HG02642 (cell line): ENCODE measurements at regions not wholly inside any gene's neighbourhood (a gene's known extent, or its start where the extent isn't known, plus 50 kb on each side); places are given as distances from the start of the nearest gene placed in this dataset.
A peak's percentile ranks its signal among the peaks of the same experiment; 100 is the strongest.
"Not testable (repeated sequence)": the region's sequence is repeated elsewhere in the genome, so short reads cannot be mapped to it uniquely, and the experiment has no call there.

Experiments used
- ATAC-seq: cut with Tn5 transposase; IDR thresholded peaks from one replicate; pipeline ENCODE4 v1.9.1; 2021; ENCODE audit warnings: mild to moderate bottlenecking; ENCODE audit not compliant: unreplicated experiment, poor library complexity

DNA sequence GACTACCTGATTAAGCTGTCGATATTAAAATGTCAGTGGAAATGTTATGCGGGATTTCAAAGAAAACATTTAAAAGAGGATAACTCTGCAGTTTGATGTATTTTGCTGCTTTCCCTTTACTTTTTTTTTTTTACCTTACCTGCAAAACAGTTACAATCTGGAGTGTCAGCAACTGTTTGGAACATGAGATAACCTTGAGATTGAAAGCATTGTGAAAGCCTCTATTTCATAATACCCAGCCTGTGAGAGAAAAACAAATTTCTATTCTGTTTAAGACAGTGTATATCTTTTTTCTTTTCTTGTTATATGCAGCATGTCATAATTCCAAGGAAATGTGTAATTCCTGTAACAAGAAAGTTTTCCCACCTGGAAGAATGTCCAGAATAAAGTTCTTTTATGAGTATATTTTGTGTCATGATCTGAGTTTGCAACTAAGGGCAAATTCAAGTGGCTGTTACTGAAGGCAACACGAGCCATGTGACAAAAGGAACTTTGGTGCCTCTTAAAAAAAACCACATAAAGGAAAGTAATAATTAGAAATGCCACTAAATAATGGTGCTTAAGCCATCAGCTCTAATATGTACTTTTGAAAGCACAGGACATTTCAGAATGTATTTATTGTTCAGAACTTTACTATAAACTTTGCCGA is 297.0 kb upstream of the DSEL start:
- ATAC-seq, result no peak

DNA sequence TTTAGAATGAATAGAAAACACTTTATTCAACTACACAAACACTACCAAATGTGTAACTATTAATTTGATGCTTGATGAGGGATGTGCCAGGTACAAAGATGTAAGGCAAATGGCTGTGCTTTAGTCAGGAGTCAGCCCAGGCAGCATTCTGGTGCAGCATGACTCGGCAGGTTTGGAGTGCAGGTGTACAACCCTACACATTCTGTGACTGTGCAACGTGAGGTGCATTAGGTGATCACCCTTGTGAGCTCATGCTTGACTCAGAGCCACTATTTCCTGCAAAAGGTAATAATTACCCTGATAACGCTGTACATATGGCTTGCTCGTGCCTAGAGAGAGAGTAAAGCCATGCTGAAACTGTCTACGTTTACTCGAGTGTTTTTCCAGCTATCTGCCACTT is 288.7 kb upstream of the DSEL start:
- ATAC-seq, result no peak

DNA sequence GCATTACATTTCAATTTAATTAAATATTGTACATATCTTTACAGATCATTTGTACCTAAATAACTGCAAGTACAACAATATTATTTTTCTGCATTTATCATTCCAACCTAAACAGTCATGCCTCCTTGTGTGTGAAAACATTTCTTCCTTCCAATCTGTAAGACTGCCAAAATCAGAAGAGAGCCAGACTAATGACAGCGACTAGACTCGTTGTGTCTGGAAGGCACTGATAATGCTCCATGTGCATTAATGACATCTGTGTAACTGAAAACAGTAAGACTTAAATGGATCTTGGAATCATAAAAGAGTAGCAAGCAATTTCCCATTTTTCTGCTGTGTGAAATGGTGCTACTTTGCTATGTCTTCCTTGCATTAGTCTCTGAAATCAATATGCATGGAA is 278.0 kb upstream of the DSEL start:
- ATAC-seq, result no peak

DNA sequence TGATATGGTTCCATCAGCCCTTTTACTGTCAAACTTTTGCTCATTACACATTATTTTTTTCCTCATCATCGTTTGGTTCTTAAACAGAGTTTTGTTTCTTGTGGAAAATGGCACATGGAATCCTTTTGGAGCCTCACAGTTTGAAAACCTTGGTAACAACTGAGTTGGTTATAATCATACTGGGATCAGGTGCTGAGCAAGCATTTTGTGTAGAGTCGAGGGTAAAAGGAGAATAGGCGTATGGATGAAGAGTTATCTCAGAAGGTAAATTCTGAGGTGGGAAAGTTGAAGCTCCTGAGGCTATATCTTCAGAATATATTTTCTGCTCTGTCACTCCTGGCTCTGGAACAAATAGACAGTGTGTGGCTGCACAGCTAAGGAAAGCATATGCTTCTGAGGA is 274.0 kb upstream of the DSEL start:
- no peak for ATAC-seq

DNA sequence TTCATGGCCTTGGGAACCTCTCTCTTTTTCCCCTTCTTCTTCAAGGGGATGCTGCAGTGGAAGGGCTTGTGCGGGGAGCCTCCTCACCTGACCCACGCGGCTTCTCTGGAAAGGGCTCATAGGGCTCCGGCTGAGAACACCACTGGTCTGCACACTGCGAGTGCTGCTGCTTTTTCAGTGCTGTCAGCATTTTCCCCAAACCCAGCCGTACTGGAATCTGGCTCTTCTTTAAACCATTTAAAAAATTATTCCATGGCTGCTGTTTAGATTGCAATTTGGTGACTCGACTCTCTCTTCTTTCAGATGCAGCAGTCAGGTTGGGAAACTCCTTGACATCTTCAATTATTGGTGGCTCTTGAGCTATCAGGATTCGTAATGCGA is 272.6 kb upstream of the DSEL start:
- ATAC-seq, result no peak

DNA sequence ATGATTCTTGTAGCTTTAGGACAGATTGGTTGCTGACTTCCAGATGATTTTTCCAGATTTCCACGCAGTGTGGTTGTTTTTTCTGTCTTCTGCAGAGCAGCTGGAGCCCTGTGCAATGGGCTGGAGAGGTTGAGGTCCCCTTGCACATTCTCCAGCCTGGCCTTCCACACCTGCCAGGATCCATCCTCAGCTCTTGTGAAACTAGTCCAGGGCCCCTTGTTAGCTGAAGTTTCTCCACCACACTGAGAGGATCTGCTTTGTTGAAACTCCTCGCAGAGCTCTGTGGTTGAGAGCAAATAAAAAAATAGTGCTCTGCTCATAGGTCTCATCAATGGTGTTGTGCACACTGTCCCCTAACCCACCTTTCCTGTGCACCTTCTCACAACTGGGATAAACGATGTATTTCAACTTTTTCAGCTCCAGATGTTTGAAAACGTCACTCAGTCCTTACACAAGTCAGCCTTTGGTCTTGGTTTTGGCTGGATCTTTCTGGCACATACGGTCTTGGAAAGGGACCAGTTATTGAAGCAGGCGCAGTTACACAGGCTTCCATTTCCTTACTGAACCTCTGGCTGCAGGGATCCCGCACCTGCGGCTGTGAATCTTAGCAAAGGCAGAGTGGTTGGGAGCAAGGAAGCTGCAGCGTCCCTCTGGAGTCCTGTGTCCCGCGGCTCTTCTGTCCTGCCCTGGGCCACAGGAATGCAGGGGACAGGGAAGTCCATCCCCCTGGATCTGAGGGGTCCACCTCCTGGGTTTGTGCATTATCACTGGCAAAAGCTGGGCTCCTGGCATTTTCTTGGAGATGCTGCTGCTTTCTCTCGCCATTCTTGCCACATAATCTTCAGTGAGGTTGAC is 272.0 kb upstream of the DSEL start:
- ATAC-seq, result no peak

DNA sequence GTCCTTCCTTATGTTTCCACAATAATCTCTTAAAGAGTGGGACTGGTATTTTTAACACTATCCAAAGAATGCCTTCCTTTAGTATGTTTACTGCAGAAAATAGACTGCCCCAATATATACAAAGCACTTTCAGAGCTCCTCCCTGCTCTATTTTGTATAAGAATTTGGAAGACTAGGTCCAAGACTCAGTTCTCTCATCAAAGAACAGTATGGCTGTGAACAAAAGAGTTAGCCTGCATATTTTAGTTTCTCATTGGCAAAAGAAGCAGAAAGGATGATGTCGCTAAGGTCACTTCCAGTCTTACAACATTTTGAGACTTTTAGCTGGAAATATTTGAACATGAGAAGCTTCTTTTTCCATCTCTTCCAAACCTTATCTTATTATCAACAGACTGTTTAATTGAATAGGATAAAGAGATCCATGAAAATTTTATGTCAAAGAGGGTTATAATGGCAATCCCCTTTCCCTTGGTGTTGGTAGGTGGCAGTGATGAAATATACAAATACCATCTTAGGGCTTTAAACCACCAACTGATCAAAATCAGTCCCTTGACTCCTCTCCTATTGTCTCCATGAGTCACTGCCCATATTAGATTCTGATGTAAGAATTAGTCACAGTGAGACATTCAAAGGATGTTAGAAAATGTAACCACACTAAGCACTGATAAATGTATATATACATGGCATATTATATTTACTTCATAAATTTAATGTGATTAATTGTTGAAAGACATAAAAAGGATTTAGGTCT is 266.9 kb upstream of the DSEL start:
- ATAC-seq, result no peak

DNA sequence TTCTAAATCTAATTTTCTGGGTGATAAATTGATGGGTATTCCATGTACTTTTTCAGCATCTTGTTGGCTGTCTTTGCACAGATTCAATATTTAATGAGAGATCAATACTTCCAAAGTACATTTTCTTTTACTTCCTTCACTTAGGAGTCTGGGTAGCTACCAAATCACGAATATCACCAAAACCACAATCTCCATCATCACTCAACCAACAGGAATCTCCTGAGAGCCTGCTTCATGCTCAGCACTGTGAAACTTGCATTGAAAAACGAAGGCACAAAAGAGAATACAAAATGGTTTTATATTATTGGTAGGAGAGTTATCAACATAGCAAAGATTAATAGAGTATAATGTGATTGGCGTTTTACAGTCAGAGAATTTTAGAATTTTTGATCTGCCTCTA is 261.5 kb upstream of the DSEL start:
- no peak for ATAC-seq

DNA sequence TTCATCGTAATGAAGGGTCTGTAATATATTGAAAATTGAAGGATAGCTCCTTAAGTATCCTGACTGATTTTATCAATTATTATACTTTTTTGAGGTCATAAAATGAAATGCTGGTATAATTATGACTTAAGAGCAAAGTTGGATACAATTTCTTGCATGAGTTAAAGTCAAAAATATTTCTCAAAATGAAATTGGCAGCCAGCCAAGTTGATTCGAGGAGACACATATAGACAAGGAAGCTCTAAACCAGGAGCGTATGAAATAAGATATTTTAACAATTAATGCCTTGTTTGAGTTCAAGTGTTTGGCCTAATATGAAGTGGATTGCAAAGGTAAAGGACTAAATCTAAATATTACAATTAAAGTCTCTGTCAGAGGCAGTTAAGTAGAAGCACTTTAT is 260.4 kb upstream of the DSEL start:
- ATAC-seq, result no peak

DNA sequence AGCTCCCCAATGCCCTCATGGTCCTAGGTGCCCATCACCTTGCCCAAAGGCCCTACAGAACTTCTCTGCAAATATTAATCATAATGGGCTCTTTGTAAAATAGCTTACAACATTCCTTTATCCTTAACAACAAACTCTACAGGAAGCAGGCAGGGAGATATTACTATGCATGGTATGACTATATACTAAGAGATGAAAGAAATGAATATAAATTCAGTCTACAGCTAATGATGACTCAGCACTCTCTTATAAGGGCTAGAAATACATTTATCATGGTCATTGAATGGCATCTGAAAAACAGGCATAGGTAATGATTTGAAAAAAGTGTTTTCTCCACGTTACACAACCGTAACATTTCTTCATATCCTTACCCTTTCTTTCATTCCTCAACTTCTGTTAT is 254.8 kb upstream of the DSEL start:
- no peak for ATAC-seq

DNA sequence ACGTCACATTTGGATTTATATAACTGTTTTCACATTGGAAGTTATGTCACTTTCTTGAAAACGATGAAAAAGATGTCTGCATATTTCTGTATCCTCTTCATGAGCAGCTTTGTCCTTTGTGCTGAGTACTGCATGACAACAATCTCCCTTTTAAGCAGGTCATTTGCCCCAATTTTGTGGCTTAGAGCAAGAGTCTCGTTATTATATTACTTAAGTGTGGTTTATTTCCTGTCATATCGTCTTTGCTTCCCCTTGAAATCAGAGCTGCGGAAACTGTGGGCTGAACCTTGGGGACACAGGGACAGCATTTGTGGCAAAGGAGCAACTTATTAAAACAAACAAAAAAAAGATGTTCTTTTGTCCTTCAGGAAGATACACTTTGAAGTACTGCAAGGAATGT is 254.0 kb upstream of the DSEL start:
- no peak for ATAC-seq

DNA sequence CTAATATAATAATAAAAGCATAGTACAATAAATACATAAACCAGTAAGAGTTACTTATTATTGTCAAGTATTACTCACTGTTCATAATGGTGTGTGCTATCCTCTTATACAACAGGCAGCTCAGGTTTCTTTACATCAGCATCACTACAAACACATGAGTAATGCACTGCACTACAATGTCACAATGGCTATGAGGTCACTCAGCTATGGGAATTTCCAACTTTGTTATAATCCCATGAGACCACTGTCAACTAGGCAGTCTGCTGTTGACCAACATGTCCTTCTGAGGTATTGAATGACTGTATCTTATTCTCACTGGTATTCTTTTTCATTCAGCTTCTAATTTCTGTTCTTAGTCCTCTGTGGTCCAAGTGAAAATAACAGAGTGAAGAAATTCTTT is 250.4 kb upstream of the DSEL start:
- ATAC-seq, result peak; percentile 63

DNA sequence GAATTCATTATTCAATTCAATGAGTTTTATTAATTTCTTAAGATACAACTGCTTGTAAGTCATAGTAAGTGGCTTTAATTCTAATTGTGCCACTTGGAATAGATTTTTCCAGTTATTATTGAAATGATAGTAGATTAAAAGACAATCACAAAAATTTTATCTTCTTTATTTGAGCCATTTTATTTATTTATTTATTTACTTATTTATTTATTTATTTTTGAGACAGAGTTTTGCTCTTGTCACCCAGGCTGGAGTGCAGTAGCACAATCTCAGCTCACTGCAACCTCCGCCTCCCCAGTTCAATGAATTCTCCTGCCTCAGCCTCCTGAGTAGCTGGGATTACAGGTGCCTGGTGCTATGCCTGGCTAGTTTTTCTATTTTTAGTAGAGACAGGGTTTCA is 235.7 kb upstream of the DSEL start:
- ATAC-seq, result not testable (repeated sequence)

DNA sequence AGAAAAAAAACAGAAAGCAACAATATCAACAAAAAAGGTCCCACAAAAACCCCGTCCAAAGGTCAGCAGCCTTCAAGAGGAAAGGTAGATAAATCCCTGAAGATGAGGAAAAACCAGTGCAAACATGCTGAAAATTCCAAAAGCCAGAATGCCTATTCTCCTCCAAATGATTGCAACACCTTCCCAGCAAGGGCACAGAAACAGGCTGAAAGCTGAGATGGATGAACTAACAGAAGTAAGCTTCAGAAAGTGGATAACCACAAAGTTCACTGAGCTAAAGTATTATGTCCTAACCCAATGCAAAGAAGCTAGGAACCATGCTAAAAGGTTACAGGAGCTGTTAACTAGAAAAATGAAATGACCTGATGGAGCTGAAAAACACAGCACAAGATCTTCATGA is 226.4 kb upstream of the DSEL start:
- ATAC-seq, result no peak

DNA sequence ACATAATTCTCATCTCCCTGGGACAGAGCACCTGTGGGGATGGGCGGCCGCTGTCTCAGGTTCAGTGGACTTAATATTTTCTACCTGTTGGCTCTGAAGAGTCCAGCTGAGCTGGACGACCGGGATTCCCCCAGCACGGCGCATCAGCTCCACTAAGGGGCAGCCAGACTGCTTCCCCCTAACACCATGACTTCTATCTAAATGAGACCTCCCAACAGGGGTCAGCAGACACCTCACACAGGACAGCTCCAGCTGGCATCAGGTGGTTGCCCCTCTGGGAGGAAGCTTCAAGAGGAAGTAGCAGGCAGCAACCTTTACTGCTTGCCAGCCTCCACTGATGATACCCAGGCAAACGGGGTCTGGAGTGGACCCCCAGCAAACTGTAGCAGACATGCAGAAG is 226.0 kb upstream of the DSEL start:
- ATAC-seq, result no peak

DNA sequence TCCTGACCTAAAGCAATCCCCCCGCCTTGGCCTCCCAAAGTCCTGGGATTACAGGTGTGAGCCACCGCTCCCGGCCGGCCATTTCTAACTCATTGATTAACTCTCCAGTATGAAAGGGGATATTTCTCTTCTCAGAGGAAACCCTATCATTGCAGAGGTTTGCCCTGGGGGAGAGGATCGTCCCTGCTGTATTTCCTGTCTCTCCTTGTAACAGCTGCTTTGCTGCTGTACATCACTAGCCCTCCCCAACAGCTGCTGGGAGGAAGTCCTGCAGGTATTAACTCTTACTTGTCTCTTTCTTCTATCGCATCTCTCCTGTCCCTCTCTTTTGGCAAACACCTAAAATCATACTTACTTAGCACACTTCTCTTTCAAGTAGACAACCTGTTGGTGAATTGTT is 219.0 kb upstream of the DSEL start:
- ATAC-seq, result no peak

DNA sequence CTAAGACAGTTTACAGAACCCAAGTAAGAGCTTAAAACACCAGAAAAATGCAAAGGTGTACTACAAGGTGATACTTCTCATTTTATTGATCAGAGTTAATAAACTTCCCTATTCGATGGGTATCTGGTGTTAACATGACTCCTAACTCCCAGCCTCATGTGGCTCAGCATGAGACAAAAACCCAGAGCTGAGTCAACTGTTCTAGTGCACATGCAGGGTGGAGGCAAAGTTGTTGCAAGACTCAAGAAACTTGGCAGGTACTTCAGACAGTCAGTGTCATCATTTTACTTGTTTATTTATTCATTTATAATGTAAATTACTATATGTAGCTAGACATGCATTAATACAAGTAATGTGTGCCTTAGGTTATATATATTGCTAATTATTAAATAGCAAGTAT is 216.6 kb upstream of the DSEL start:
- no peak for ATAC-seq

DNA sequence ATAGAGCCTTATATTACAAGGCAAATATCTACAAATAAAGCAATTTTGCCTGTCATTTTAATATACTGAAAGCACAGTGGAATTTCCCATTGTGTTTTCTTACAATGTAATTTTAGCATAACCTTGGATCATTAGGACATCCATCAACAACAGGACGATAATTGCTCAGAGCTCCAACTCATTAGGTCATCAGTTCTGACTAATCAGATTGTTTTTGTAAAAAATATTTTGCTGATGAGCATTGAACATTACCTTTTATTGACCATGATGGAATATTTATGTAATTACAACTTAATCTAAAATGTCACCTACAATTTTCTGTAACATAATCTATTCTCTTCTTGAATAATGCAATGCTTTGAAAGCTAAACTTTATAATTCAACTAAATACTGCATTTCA is 215.3 kb upstream of the DSEL start:
- no peak for ATAC-seq

DNA sequence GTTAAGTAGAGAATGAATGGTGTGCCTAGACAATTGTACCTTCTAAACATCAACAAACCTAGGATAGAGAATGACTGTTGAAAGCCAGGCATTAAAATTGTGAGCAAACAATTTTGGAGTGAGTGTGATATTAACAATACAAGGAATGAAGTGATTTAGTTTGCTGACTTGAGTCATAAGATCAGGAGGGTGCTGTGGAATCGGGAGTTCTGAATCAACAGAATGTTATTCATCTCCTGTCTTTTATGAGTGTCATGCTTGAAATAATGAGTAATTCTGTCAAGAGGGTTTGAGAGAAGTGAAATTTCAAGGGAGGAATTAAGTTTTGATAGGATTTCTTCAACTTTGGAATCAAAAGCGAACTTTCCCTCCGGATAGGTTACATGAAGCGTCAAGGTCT is 214.4 kb upstream of the DSEL start:
- no peak for ATAC-seq

DNA sequence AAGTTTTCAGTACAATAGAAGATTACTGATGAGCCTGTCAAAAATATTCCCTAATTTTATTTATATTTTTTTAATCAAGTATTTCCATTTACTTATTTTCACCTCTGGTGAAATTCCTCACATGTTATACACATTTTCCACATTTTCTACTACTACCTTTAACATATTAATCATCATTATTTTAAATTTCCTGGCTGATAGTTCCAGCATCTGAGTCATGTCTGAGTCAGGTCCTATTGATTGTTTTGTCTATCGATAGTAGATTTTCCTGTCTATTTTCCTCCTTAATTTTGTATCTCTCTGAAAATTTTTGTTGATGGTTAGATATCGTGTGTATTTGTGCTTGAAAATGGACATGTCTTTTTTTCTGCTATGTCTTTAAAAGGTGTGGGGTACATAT is 211.8 kb upstream of the DSEL start:
- ATAC-seq, result no peak

DNA sequence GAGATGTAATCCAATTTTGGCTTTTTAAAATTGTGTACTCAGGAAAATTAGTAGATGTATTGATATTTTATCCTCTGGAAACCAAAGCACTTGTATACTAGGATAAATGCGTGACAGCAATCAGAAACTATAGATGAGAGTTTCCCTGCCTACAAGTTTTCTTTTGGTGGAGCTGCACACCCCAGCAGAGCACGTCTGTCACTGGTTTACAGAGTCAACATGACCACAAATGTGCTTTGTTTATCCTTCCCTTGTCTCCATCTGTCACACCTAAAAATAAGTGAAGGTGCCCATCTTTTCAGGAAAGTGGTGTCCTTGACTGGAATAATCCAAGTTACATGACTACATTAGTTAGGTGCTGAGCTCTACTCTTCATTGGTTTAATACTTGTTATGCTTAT is 210.4 kb upstream of the DSEL start:
- no peak for ATAC-seq
